Neural progenitor cell (in vitro differentiated cells): ENCODE measurements at regions not wholly inside any gene's neighbourhood (a gene's known extent, or its start where the extent isn't known, plus 50 kb on each side); places are given as distances from the start of the nearest gene placed in this dataset.

Experiments used
- CTCF ChIP-seq: fragments of 200-600 bp; sonication (generic); IDR thresholded peaks from 2 replicates; pipeline ENCODE4 v1.5.1; 2017; ENCODE audit warnings: antibody characterized with exemption, mild to moderate bottlenecking
- EZH2 ChIP-seq: fragments of 200-600 bp; sonication (generic); IDR thresholded peaks from 2 replicates; pipeline ENCODE4 v1.6.1; 2017; ENCODE audit warnings: antibody characterized with exemption, mild to moderate bottlenecking, moderate library complexity

- TF ChIP-seq EZH2 (no peak), CTCF (no peak)
Measured at GRCh38 chr9:32854271-32854670, 70.9 kb downstream of the TMEM215 start.
